OCI-LY7 (cell line): ENCODE measurements at regions not wholly inside any gene's neighbourhood (a gene's known extent, or its start where the extent isn't known, plus 50 kb on each side); places are given as distances from the start of the nearest gene placed in this dataset.

Experiments
- BruUV-seq: library from RNA; stranded (reverse); fragments of 400-500 nt; replicated peaks from 2 replicates; lab custom pipeline; 2021; lab: Mats Ljungman, UMichigan
- CTCF ChIA-PET: fragments of 300-600 bp; sonication (Branson Sonifier 250); formaldehyde crosslinking; loops from one replicate; lab custom pipeline; 2022; ENCODE audit warnings: antibody characterized with exemption; ENCODE audit not compliant: unreplicated experiment; lab: Charles Lee
- POLR2A ChIA-PET: fragments of 300-600 bp; sonication (Branson Sonifier 250); formaldehyde crosslinking; loops from one replicate; lab custom pipeline; 2022; ENCODE audit warnings: antibody characterized with exemption; lab: Charles Lee
- DNase-seq: peaks from one replicate; pipeline ENCODE4 v3.0.0-alpha.2; 2015; ENCODE audit warnings: low spot score
- H2AFZ ChIP-seq: fragments of 200-600 bp; sonication (generic), shearing (Covaris generic); 2 replicates; pipeline ENCODE4 v1.6.1; 2014; ENCODE audit warnings: mild to moderate bottlenecking, antibody characterized with exemption, low read length, moderate library complexity
- H3K27ac ChIP-seq: fragments of 200-600 bp; sonication (generic); 2 replicates; pipeline ENCODE4 v1.5.1; 2014; ENCODE audit warnings: mixed run types, low read depth, mild to moderate bottlenecking, moderate library complexity, low read length, inconsistent platforms; ENCODE audit not compliant: poor library complexity, severe bottlenecking
- H3K36me3 ChIP-seq: fragments of 200-600 bp; sonication (generic); 2 replicates; pipeline ENCODE4 v1.6.1; 2014; ENCODE audit warnings: mild to moderate bottlenecking, antibody characterized with exemption, low read length, moderate library complexity, mixed read lengths; ENCODE audit not compliant: insufficient read depth
- H3K4me1 ChIP-seq: fragments of 200-600 bp; sonication (generic); 2 replicates; pipeline ENCODE4 v1.5.1; 2014; ENCODE audit warnings: mild to moderate bottlenecking, low read length; ENCODE audit not compliant: insufficient read depth, poor library complexity, severe bottlenecking
- H3K4me2 ChIP-seq: fragments of 200-600 bp; sonication (generic); 2 replicates; pipeline ENCODE4 v1.6.1; 2014; ENCODE audit warnings: mild to moderate bottlenecking, low read length
- H3K4me3 ChIP-seq: fragments of 200-600 bp; sonication (generic); 2 replicates; pipeline ENCODE4 v1.5.1; 2014; ENCODE audit warnings: mild to moderate bottlenecking, low read depth, low read length; ENCODE audit not compliant: poor library complexity, severe bottlenecking
- H3K79me2 ChIP-seq: fragments of 200-600 bp; sonication (generic); 2 replicates; pipeline ENCODE4 v1.6.1; 2016; ENCODE audit warnings: low read depth, mild to moderate bottlenecking, low read length, moderate library complexity, mixed read lengths; ENCODE audit not compliant: insufficient read depth
- H3K9me2 ChIP-seq: fragments of 200-600 bp; sonication (generic); 2 replicates; pipeline ENCODE4 v1.6.1; 2016; ENCODE audit warnings: mild to moderate bottlenecking, low read length, mixed read lengths; ENCODE audit not compliant: insufficient read depth
- H3K9me3 ChIP-seq: fragments of 200-600 bp; sonication (generic); 2 replicates; pipeline ENCODE4 v1.6.1; 2014; ENCODE audit warnings: mild to moderate bottlenecking, mixed run types, low read length, mixed read lengths
- H4K20me1 ChIP-seq: fragments of 200-600 bp; sonication (generic); 2 replicates; pipeline ENCODE4 v1.6.1; 2014; ENCODE audit warnings: mild to moderate bottlenecking, antibody characterized with exemption, low read length, moderate library complexity, mixed read lengths; ENCODE audit not compliant: insufficient read depth
- CTCF ChIP-seq: fragments of 200-600 bp; sonication (generic); conservative IDR thresholded peaks from 2 replicates; pipeline ENCODE4 v1.5.1; 2014; ENCODE audit warnings: mild to moderate bottlenecking, antibody characterized with exemption, low read length, moderate library complexity, mixed read lengths
- EZH2phosphoT487 ChIP-seq: fragments of 200-600 bp; sonication (generic); IDR thresholded peaks from 2 replicates; pipeline ENCODE4 v1.6.1; 2018; ENCODE audit warnings: low read depth, borderline replicate concordance, mild to moderate bottlenecking, mixed run types, antibody characterized with exemption, low read length, moderate library complexity, mixed read lengths
- intact Hi-C: fragments of 100-400 bp; cut with micrococcal nuclease; formaldehyde crosslinking; loops from one replicate; pipeline ENCODE4 v1.10.0; 2022; ENCODE audit not compliant: unreplicated experiment

GRCh38 chr2:9765611-9766531 lies 77.4 kb upstream of the TAF1B start:
- POLR2A ChIA-PET, result interaction anchor here (0.9 kb wide), 1 partner anchor 1017 kb away, joined by 3 read pairs; no protein-coding TSS in a partner anchor
- H3K9me3 ChIP-seq, result no peaks in the 10 kb centered on the region
- H3K27ac ChIP-seq, result no peak overlapping the region
- peaks cover 9% of the 10 kb centered on the region for H3K4me1 ChIP-seq
- intact Hi-C loops, result no loop called here
- 0 out of 2 replicates have a peak, but pooled peaks have one; percentile 27 for TF ChIP-seq CTCF
- TF ChIP-seq EZH2phosphoT487, result no peak
- no peaks in the 10 kb centered on the region for H3K36me3 ChIP-seq
- H2AFZ ChIP-seq, result no peak overlapping the region
- no peak overlapping the region for H3K4me3 ChIP-seq
- CTCF ChIA-PET, result no interaction called here
- no TSS peak for BruUV-seq
- H3K9me2 ChIP-seq, result no peaks in the 10 kb centered on the region
- H4K20me1 ChIP-seq, result no peaks in the 10 kb centered on the region
- no peak overlapping the region for H3K4me2 ChIP-seq
- no peak for DNase-seq
- no peaks in the 10 kb centered on the region for H3K79me2 ChIP-seq

DNA sequence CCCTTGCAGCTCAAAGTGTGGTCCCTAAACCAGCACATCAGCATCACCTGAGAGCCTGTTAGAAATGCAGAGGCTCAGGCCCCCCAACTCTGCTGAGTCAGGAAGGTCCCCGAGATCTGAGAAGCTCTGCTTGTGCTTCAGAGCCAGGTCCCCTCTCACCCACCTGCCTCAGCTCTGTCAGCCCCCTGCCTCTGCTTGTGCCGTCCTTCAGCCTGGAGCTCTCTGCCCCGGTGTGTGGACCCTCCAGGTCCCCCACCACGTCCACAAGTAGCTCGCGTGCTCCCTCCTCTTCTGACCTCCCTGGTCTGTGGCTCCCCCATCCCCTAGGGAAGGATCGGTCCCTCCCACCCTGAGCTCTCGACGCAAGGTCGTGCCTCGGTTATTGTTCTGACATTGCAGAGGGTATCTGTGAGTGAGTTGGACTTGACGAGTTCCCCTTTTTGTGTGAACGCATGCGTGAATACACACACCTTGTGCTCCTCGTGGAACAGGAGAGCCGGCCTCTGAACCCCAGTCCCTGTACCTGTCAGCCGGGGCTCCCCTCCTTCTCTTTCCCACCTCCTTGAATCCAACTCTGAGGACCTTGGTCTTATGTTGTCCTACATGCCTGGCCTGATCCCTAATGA lies 75.5 kb upstream of the TAF1B start:
- no peaks in the 10 kb centered on the region for H4K20me1 ChIP-seq
- no peak overlapping the region for H2AFZ ChIP-seq
- TF ChIP-seq CTCF, result no peak
- no peak for TF ChIP-seq EZH2phosphoT487
- no peaks in the 10 kb centered on the region for H3K9me2 ChIP-seq
- intact Hi-C loops, result no loop called here
- ChIA-PET CTCF (interaction anchor here (1.5 kb wide), 1 partner anchor 143 kb away, joined by 3 read pairs; no protein-coding TSS in a partner anchor), POLR2A (interaction anchor here (0.6 kb wide), 1 partner anchor 400 kb away, joined by 4 read pairs; no protein-coding TSS in a partner anchor)
- H3K4me2 ChIP-seq, result no peak overlapping the region
- peak; percentile 24 for DNase-seq
- H3K4me1 ChIP-seq, result peaks cover 9% of the 10 kb centered on the region
- no peak overlapping the region for H3K4me3 ChIP-seq
- H3K79me2 ChIP-seq, result no peaks in the 10 kb centered on the region
- no peaks in the 10 kb centered on the region for H3K36me3 ChIP-seq
- H3K9me3 ChIP-seq, result no peaks in the 10 kb centered on the region
- no peak overlapping the region for H3K27ac ChIP-seq
- no TSS peak for BruUV-seq
